Activated T-cell treated with anti-CD3 and anti-CD28 coated beads, Interleukin-2, amount 50 U/mL, for 1 hour (primary cell): ENCODE measurements at regions not wholly inside any gene's neighbourhood (a gene's known extent, or its start where the extent isn't known, plus 50 kb on each side); places are given as distances from the start of the nearest gene placed in this dataset.
"Not testable (repeated sequence)": the region's sequence is repeated elsewhere in the genome, so short reads cannot be mapped to it uniquely, and the experiment has no call there.

Experiments
- DNase-seq: peaks from one replicate; pipeline ENCODE4 v3.0.0-alpha.2; 2020

- no peak for DNase-seq
These were observed 497.8 kb downstream of the MN1 start for GRCh38 chr22:27303718-27304117.

GRCh38 chr22:27306771-27307170 is 494.8 kb downstream of the MN1 start:
- no peak for DNase-seq

- no peak for DNase-seq
These were observed 493.9 kb downstream of the MN1 start for GRCh38 chr22:27307545-27308247.

GRCh38 chr22:27308513-27308912 is 493.0 kb downstream of the MN1 start:
- DNase-seq = no peak

- DNase-seq = no peak
These were observed 491.9 kb downstream of the MN1 start for GRCh38 chr22:27309697-27310096.

- DNase-seq = no peak
These were observed 490.4 kb downstream of the MN1 start for GRCh38 chr22:27310966-27311697.

GRCh38 chr22:27311698-27312550 is 489.6 kb downstream of the MN1 start:
- no peak for DNase-seq

- no peak for DNase-seq
These were observed 489.0 kb downstream of the MN1 start for GRCh38 chr22:27312565-27312964.

GRCh38 chr22:27312966-27313855 is 488.3 kb downstream of the MN1 start:
- no peak for DNase-seq

GRCh38 chr22:27314276-27314807 is 487.2 kb downstream of the MN1 start:
- DNase-seq = no peak

GRCh38 chr22:27315833-27316232 is 485.7 kb downstream of the MN1 start:
- DNase-seq = no peak

GRCh38 chr22:27317096-27317495 is 484.5 kb downstream of the MN1 start:
- no peak for DNase-seq

- no peak for DNase-seq
These were observed 483.6 kb downstream of the MN1 start for GRCh38 chr22:27317971-27318428.

GRCh38 chr22:27318516-27318915 is 483.0 kb downstream of the MN1 start:
- DNase-seq = no peak

GRCh38 chr22:27323661-27324060 is 477.9 kb downstream of the MN1 start:
- no peak for DNase-seq

- DNase-seq = not testable (repeated sequence)
These were observed 476.6 kb downstream of the MN1 start for GRCh38 chr22:27324908-27325307.

GRCh38 chr22:27327497-27327896 is 474.1 kb downstream of the MN1 start:
- DNase-seq = no peak

- no peak for DNase-seq
These were observed 473.4 kb downstream of the MN1 start for GRCh38 chr22:27327981-27328721.

- DNase-seq = no peak
These were observed 472.3 kb downstream of the MN1 start for GRCh38 chr22:27329131-27329850.

GRCh38 chr22:27329966-27330645 is 471.4 kb downstream of the MN1 start:
- no peak for DNase-seq
